IMR-90 (cell line): ENCODE measurements at regions not wholly inside any gene's neighbourhood (a gene's known extent, or its start where the extent isn't known, plus 50 kb on each side); places are given as distances from the start of the nearest gene placed in this dataset.

ENCODE experiments used
- ATAC-seq: fragments of 200-7000 bp; cut with Tn5 transposase; 2 replicates; pipeline ENCODE4 v1.9.1; 2020; ENCODE audit warnings: low read depth, mild to moderate bottlenecking, moderate library complexity
- BruUV-seq: library from RNA; stranded (reverse); fragments of 400-500 nt; replicated peaks from 2 replicates; lab custom pipeline; 2021; lab: Mats Ljungman, UMichigan
- CTCF ChIA-PET: fragments of 300-600 bp; formaldehyde crosslinking; extraction: SDS; loops from one replicate; lab custom pipeline; 2021; ENCODE audit warnings: antibody characterized with exemption; lab: Yijun Ruan, JAX
- POLR2A ChIA-PET: fragments of 300-600 bp; sonication (Branson Sonifier 250); formaldehyde crosslinking; loops from one replicate; lab custom pipeline; 2022; ENCODE audit warnings: antibody characterized with exemption; ENCODE audit not compliant: unreplicated experiment; lab: Charles Lee
- DNase-seq: peaks from one replicate; pipeline ENCODE4 v3.0.0; 2013
- H2AFZ ChIP-seq: replicated peaks from 2 replicates; pipeline ENCODE3; 2013; ENCODE audit warnings: low read length, mild to moderate bottlenecking; ENCODE audit not compliant: poor library complexity
- H2AK5ac ChIP-seq: 2 replicates; pipeline ENCODE4 v1.6.1; 2013; ENCODE audit warnings: low read depth, low read length, inconsistent platforms
- H2AK9ac ChIP-seq: replicated peaks from 2 replicates; pipeline ENCODE3; 2013; ENCODE audit warnings: mild to moderate bottlenecking, low read depth, low read length, moderate library complexity; ENCODE audit not compliant: poor library complexity
- H2BK120ac ChIP-seq: 2 replicates; pipeline ENCODE4 v1.6.1; 2013; ENCODE audit warnings: low read depth, low read length, inconsistent platforms
- H2BK15ac ChIP-seq: 3 replicates; pipeline ENCODE4 v1.6.1; 2013; ENCODE audit warnings: low read depth, low read length, inconsistent platforms
- H2BK20ac ChIP-seq: 2 replicates; pipeline ENCODE4 v1.6.1; 2013; ENCODE audit warnings: low read depth, mild to moderate bottlenecking, inconsistent platforms, low read length, moderate library complexity
- H2BK5ac ChIP-seq: 2 replicates; pipeline ENCODE4 v1.6.1; 2013; ENCODE audit warnings: mild to moderate bottlenecking, low read depth, low read length, inconsistent platforms; ENCODE audit not compliant: poor library complexity, severe bottlenecking
- H3K14ac ChIP-seq: replicated peaks from 2 replicates; pipeline ENCODE4 v1.6.1; 2013; ENCODE audit warnings: low read depth, low read length, inconsistent platforms
- H3K18ac ChIP-seq: 2 replicates; pipeline ENCODE4 v1.6.1; 2013; ENCODE audit warnings: low read depth, low read length, control low read depth
- H3K23ac ChIP-seq: 2 replicates; pipeline ENCODE4 v1.6.1; 2013; ENCODE audit warnings: low read depth, low read length, inconsistent platforms
- H3K27ac ChIP-seq: 2 replicates; pipeline ENCODE4 v1.5.1; 2013; ENCODE audit warnings: mild to moderate bottlenecking, control low read depth, low read length; ENCODE audit not compliant: insufficient read depth
- H3K27me3 ChIP-seq: 2 replicates; pipeline ENCODE4 v1.6.1; 2013; ENCODE audit warnings: low read length; ENCODE audit not compliant: control insufficient read depth, insufficient read depth
- H3K36me3 ChIP-seq: 2 replicates; pipeline ENCODE4 v1.6.1; 2013; ENCODE audit warnings: low read length, mixed read lengths; ENCODE audit not compliant: control insufficient read depth, insufficient read depth
- H3K4ac ChIP-seq: 2 replicates; pipeline ENCODE4 v1.6.1; 2013; ENCODE audit warnings: low read depth, low read length, inconsistent platforms
- H3K4me1 ChIP-seq: 2 replicates; pipeline ENCODE4 v1.6.1; 2013; ENCODE audit warnings: low read length, mixed read lengths; ENCODE audit not compliant: control insufficient read depth, insufficient read depth
- H3K4me2 ChIP-seq: 2 replicates; pipeline ENCODE4 v1.6.1; 2013; ENCODE audit warnings: low read depth, mild to moderate bottlenecking, control low read depth, low read length, moderate library complexity
- H3K4me3 ChIP-seq: 2 replicates; pipeline ENCODE4 v1.5.1; 2013; ENCODE audit warnings: low read depth, mild to moderate bottlenecking, control low read depth, low read length, moderate library complexity; ENCODE audit not compliant: insufficient read depth
- H3K56ac ChIP-seq: 2 replicates; pipeline ENCODE4 v1.6.1; 2013; ENCODE audit warnings: low read length, inconsistent platforms; ENCODE audit not compliant: insufficient read depth; ENCODE audit errors: extremely low read depth
- H3K79me1 ChIP-seq, 2 experiments: 2 replicates each; pipeline ENCODE4 v1.6.1; 2013; ENCODE audit warnings: low read length in 2 of 2, inconsistent platforms in 1 of 2, low read depth in 1 of 2
- H3K9ac ChIP-seq: 2 replicates; pipeline ENCODE4 v1.6.1; 2013; ENCODE audit warnings: low read depth, low read length, control low read depth
- H3K9me1 ChIP-seq: 2 replicates; pipeline ENCODE4 v1.6.1; 2013; ENCODE audit warnings: low read length, inconsistent platforms; ENCODE audit not compliant: insufficient read depth
- H3K9me3 ChIP-seq: 2 replicates; pipeline ENCODE4 v1.6.1; 2013; ENCODE audit warnings: low read length; ENCODE audit not compliant: control insufficient read depth, insufficient read depth
- H4K20me1 ChIP-seq: 2 replicates; pipeline ENCODE4 v1.6.1; 2013; ENCODE audit warnings: low read length, inconsistent platforms; ENCODE audit not compliant: insufficient read depth
- H4K5ac ChIP-seq: 2 replicates; pipeline ENCODE4 v1.6.1; 2013; ENCODE audit warnings: mild to moderate bottlenecking, low read depth, low read length, control low read depth
- H4K8ac ChIP-seq, 2 experiments: 2 replicates each; pipeline ENCODE4 v1.6.1; 2013; ENCODE audit warnings: low read depth in 2 of 2, low read length in 2 of 2, control low read depth in 1 of 2, inconsistent platforms in 1 of 2
- H4K91ac ChIP-seq: 2 replicates; pipeline ENCODE4 v1.6.1; 2013; ENCODE audit warnings: low read depth, low read length, inconsistent platforms; ENCODE audit not compliant: insufficient read depth
- CEBPB ChIP-seq: IDR thresholded peaks from 2 replicates; pipeline ENCODE4 v1.6.1; 2012; ENCODE audit warnings: low read depth, low read length, improper control_type of control experiment
- MAFK ChIP-seq: IDR thresholded peaks from 2 replicates; pipeline ENCODE4 v1.6.1; 2012; ENCODE audit warnings: low read depth, low read length, improper control_type of control experiment
- MAZ ChIP-seq: IDR thresholded peaks from 2 replicates; pipeline ENCODE4 v1.6.1; 2012; ENCODE audit warnings: low read depth, mild to moderate bottlenecking, low read length, improper control_type of control experiment, moderate library complexity, borderline replicate concordance
- WGBS, 2 experiments: methylation state at CpG; one replicate each; pipeline versions ENCODE4 v1.1.5 to v1.1.7; 2013; ENCODE audit warnings: missing lambda C conversion rate in 2 of 2; ENCODE audit not compliant: insufficient read length in 1 of 2; ENCODE audit errors: extremely low coverage in 2 of 2; 5-methylcytosine and 5-hydroxymethylcytosine counted together
- dilution Hi-C: fragments of 300-500 bp; cut with HindIII; formaldehyde crosslinking; loops from one replicate; pipeline ENCODE4 v1.14.3; 2018; ENCODE audit warnings: low sequenced_read_pairs; ENCODE audit not compliant: unreplicated experiment
- in situ Hi-C: fragments of 300-500 bp; cut with MboI; formaldehyde crosslinking; loops from 3 replicates; pipeline ENCODE4 v1.14.3; 2019; ENCODE audit warnings: low sequenced_read_pairs, inconsistent platforms, mixed read lengths
- intact Hi-C: fragments of 100-400 bp; cut with micrococcal nuclease; formaldehyde crosslinking; loops from 2 replicates; pipeline ENCODE4 v1.10.0; 2022
- TF ChIP-seq, protein P1 (sequence below): conservative IDR thresholded peaks from 2 replicates; pipeline ENCODE4 v1.5.1; 2012; ENCODE audit warnings: mild to moderate bottlenecking, low read depth, low read length, improper control_type of control experiment

DNA sequence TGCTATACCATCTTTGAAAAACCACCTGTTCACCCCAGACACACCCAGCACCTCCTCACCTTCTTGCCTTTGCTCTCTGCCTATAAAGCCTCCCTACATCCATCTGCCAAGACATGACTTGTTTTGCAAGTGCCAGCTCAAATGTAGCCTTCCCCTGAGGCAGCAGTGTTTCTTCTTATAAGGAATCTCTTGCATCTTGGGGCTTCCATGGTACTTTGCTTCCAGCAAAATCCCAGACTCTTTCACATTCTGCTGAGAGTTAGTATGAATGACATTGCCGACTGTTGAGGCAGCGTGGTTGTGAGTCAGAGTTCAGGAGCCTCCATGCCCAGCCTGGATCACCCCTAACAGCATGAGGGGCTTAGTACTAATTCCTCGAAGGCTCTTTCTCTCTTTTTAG is 217.4 kb upstream of the RUNX1 start:
- H3K79me1 ChIP-seq, result no peaks in the 10 kb centered on the region
- H2BK5ac ChIP-seq, result no peak overlapping the region
- H3K14ac ChIP-seq, result 0 out of 2 replicates have a peak overlapping the region, but pooled peaks have one; percentile 57
- no peak overlapping the region for H4K5ac ChIP-seq
- H2BK120ac ChIP-seq, result no peak overlapping the region
- no peak overlapping the region for H3K18ac ChIP-seq
- dilution Hi-C loops, result no loop called here
- H2AK5ac ChIP-seq, result no peak overlapping the region
- H4K91ac ChIP-seq, result no peak overlapping the region
- TF ChIP-seq, protein P1, sequence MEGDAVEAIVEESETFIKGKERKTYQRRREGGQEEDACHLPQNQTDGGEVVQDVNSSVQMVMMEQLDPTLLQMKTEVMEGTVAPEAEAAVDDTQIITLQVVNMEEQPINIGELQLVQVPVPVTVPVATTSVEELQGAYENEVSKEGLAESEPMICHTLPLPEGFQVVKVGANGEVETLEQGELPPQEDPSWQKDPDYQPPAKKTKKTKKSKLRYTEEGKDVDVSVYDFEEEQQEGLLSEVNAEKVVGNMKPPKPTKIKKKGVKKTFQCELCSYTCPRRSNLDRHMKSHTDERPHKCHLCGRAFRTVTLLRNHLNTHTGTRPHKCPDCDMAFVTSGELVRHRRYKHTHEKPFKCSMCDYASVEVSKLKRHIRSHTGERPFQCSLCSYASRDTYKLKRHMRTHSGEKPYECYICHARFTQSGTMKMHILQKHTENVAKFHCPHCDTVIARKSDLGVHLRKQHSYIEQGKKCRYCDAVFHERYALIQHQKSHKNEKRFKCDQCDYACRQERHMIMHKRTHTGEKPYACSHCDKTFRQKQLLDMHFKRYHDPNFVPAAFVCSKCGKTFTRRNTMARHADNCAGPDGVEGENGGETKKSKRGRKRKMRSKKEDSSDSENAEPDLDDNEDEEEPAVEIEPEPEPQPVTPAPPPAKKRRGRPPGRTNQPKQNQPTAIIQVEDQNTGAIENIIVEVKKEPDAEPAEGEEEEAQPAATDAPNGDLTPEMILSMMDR, result no peak
- no peak for TF ChIP-seq MAZ
- TF ChIP-seq CEBPB, result no peak
- TF ChIP-seq MAFK, result no peak
- no peak overlapping the region for H3K27ac ChIP-seq
- POLR2A ChIA-PET, result no interaction called here
- no peak overlapping the region for H2AK9ac ChIP-seq
- no peak overlapping the region for H3K56ac ChIP-seq
- H2BK15ac ChIP-seq, result no peak overlapping the region; the same call in 2 of the 3 replicates
- H3K4me3 ChIP-seq, result no peak overlapping the region
- no peaks in the 10 kb centered on the region for H4K20me1 ChIP-seq
- peaks cover 4% of the 10 kb centered on the region; the same call in 1 of the 2 replicates for H3K4me1 ChIP-seq
- no peak overlapping the region for H2AFZ ChIP-seq
- H3K4ac ChIP-seq, result peak overlapping the region; percentile 22
- no peaks in the 10 kb centered on the region for H3K27me3 ChIP-seq
- H4K8ac ChIP-seq, result no peak overlapping the region
- no TSS peak for BruUV-seq
- H3K9me1 ChIP-seq, result 0 out of 2 replicates have a peak, but pooled peaks cover 3% of the 10 kb centered on the region
- intact Hi-C loops, result no loop called here
- H3K9ac ChIP-seq, result no peak overlapping the region
- WGBS, 2 experiments, result no CpG with 5 or more reads among the region's 3 CpGs
- 0 out of 2 replicates have a peak overlapping the region, but pooled peaks have one; percentile 24 for H3K23ac ChIP-seq
- no peaks in the 10 kb centered on the region for H3K36me3 ChIP-seq
- H3K9me3 ChIP-seq, result no peaks in the 10 kb centered on the region
- DNase-seq (no peak), ATAC-seq (no peak)
- no peak overlapping the region for H2BK20ac ChIP-seq
- no peak overlapping the region for H3K4me2 ChIP-seq
- CTCF ChIA-PET, result no interaction called here
- in situ Hi-C loops, result no loop called here
